ENCODE measurements at regions not wholly inside any gene's neighbourhood (a gene's known extent, or its start where the extent isn't known, plus 50 kb on each side); places are given as distances from the start of the nearest gene placed in this dataset.

- DNase-seq (ENCODE audit: low spot score): no peak
- CTCF ChIA-PET: no interaction called here
- H3K4me3 ChIP-seq (ENCODE audit: low read depth, low read length, poor library complexity, severe bottlenecking): no peak overlapping the region
- H3K27me3 ChIP-seq (replicated peaks; ENCODE audit: insufficient read depth, low read depth, low read length, poor library complexity): peaks cover 5% of the 10 kb centered on the region
- no peaks in the 10 kb centered on the region for H3K9me3 ChIP-seq (ENCODE audit: low read depth, low read length, poor library complexity, severe bottlenecking)
- H3K36me3 ChIP-seq (ENCODE audit: insufficient read depth, low read length, poor library complexity, severe bottlenecking): no peaks in the 10 kb centered on the region
- TF ChIP-seq, protein P1, sequence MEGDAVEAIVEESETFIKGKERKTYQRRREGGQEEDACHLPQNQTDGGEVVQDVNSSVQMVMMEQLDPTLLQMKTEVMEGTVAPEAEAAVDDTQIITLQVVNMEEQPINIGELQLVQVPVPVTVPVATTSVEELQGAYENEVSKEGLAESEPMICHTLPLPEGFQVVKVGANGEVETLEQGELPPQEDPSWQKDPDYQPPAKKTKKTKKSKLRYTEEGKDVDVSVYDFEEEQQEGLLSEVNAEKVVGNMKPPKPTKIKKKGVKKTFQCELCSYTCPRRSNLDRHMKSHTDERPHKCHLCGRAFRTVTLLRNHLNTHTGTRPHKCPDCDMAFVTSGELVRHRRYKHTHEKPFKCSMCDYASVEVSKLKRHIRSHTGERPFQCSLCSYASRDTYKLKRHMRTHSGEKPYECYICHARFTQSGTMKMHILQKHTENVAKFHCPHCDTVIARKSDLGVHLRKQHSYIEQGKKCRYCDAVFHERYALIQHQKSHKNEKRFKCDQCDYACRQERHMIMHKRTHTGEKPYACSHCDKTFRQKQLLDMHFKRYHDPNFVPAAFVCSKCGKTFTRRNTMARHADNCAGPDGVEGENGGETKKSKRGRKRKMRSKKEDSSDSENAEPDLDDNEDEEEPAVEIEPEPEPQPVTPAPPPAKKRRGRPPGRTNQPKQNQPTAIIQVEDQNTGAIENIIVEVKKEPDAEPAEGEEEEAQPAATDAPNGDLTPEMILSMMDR (conservative IDR thresholded peaks at IDR 0.05; ENCODE audit: low read depth, low read length): no peak
- no peak for TF ChIP-seq EZH2 (IDR thresholded peaks at IDR 0.05; ENCODE audit: borderline replicate concordance, low read depth, low read length, poor library complexity, severe bottlenecking)
- H3K27ac ChIP-seq (ENCODE audit: low read depth, low read length, poor library complexity, severe bottlenecking): no peak overlapping the region
- POLR2A ChIA-PET (ENCODE audit: low non-redundant PET): no interaction called here
- intact Hi-C loops (cut with micrococcal nuclease; ENCODE audit: unreplicated experiment): no loop called here
- no peaks in the 10 kb centered on the region for H3K4me1 ChIP-seq (ENCODE audit: insufficient read depth, low read length, poor library complexity, severe bottlenecking)
- BruUV-seq (replicated peaks): no TSS peak
These were observed 54.3 kb upstream of the SOX1 start for GRCh38 chr13:112012705-112013085.

DNA sequence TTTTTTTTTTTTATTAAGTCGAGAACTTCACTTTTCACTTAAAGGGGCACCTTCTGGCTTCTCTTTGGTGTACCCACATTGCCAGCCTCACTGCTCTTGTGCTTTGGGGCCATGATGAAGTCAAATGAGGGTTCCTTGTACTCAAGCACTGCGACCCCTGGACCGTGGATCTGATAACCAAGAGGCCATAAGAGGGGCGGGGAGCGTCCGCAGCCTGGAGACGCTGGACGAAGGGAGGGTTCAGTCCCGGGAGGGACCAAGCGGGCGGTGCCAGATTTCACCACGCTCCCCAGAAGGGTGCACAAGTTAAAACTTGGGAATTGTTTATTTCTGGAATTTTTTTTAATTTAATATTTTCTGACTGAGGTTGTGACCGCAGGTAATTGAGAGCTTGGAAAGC, 53.3 kb upstream of the SOX1 start:
- no peak overlapping the region for H3K27ac ChIP-seq (ENCODE audit: low read depth, low read length, poor library complexity, severe bottlenecking)
- TF ChIP-seq, protein P1 (conservative IDR thresholded peaks at IDR 0.05; ENCODE audit: low read depth, low read length): no peak
- TF ChIP-seq EZH2 (IDR thresholded peaks at IDR 0.05; ENCODE audit: borderline replicate concordance, low read depth, low read length, poor library complexity, severe bottlenecking): no peak
- ChIA-PET CTCF (no interaction called here), POLR2A (ENCODE audit: low non-redundant PET) (interaction anchor here (0.5 to 0.6 kb wide), 2 partner anchors 12 to 25 kb away, joined by 3 to 11 read pairs; no protein-coding TSS in a partner anchor)
- no peaks in the 10 kb centered on the region for H3K4me1 ChIP-seq (ENCODE audit: insufficient read depth, low read length, poor library complexity, severe bottlenecking)
- no TSS peak for BruUV-seq (replicated peaks)
- peaks cover 7% of the 10 kb centered on the region for H3K27me3 ChIP-seq (replicated peaks; ENCODE audit: insufficient read depth, low read depth, low read length, poor library complexity)
- no peaks in the 10 kb centered on the region for H3K9me3 ChIP-seq (ENCODE audit: low read depth, low read length, poor library complexity, severe bottlenecking)
- intact Hi-C loops (cut with micrococcal nuclease; ENCODE audit: unreplicated experiment): no loop called here
- H3K4me3 ChIP-seq (ENCODE audit: low read depth, low read length, poor library complexity, severe bottlenecking): no peak overlapping the region
- H3K36me3 ChIP-seq (ENCODE audit: insufficient read depth, low read length, poor library complexity, severe bottlenecking): no peaks in the 10 kb centered on the region
- no peak for DNase-seq (ENCODE audit: low spot score)

DNA sequence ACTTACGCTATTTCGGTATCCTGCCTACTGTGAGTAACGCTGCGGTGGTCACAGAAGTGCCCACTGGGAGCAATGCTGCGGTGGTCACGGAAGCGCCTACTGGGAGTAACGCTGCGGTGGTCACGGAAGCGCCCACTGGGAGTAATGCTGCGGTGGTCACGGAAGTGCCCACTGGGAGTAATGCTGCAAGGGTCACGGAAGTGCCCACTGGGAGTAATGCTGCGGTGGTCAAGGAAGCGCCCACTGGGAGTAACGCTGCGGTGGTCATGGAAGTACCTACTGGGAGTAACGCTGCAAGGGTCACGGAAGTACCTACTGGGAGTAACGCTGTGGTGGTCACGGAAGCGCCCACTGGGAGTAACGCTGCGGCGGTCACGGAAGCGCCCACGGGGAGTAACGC, 52.1 kb upstream of the SOX1 start:
- TF ChIP-seq, protein P1 (conservative IDR thresholded peaks at IDR 0.05; ENCODE audit: low read depth, low read length): no peak
- TF ChIP-seq EZH2 (IDR thresholded peaks at IDR 0.05; ENCODE audit: borderline replicate concordance, low read depth, low read length, poor library complexity, severe bottlenecking): no peak
- Histone ChIP-seq H3K27ac (ENCODE audit: low read depth, low read length, poor library complexity, severe bottlenecking) (no peak overlapping the region), H3K4me1 (ENCODE audit: insufficient read depth, low read length, poor library complexity, severe bottlenecking) (no peaks in the 10 kb centered on the region), H3K4me3 (ENCODE audit: low read depth, low read length, poor library complexity, severe bottlenecking) (no peak overlapping the region), H3K9me3 (ENCODE audit: low read depth, low read length, poor library complexity, severe bottlenecking) (no peaks in the 10 kb centered on the region), H3K36me3 (ENCODE audit: insufficient read depth, low read length, poor library complexity, severe bottlenecking) (no peaks in the 10 kb centered on the region), H3K27me3 (replicated peaks; ENCODE audit: insufficient read depth, low read depth, low read length, poor library complexity) (peaks cover 7% of the 10 kb centered on the region)
- DNase-seq (ENCODE audit: low spot score): no peak
- BruUV-seq (replicated peaks): no TSS peak
- intact Hi-C loops (cut with micrococcal nuclease; ENCODE audit: unreplicated experiment): no loop called here
- POLR2A ChIA-PET (ENCODE audit: low non-redundant PET): no interaction called here
- CTCF ChIA-PET: no interaction called here

All from A673 (cell line).